ENCODE measurements at regions not wholly inside any gene's neighbourhood (a gene's known extent, or its start where the extent isn't known, plus 50 kb on each side); places are given as distances from the start of the nearest gene placed in this dataset.

DNA sequence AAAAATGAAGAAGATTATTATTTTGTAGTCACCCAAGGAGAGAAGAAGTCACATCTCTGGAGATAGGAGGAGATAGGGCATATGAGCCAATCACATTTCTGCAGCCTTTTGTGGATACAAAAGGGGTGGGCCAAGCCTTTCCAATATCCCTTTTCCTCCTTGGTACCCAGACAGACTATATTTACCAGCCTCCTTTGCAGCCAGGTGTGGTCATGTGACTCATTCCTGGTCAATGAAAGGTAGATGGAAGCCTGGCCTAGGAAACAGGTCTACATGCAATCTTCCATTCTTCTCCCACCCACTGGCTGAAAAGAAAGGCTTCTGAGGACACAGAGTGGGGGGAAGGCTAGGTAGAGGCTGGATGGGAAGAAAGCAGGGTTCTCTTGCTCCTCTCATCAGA lies 58.1 kb upstream of the ERG start:
- ATAC-seq: no peak

- no peak for ATAC-seq
Measured at GRCh38 chr21:38561205-38561604, 62.9 kb upstream of the ERG start.

DNA sequence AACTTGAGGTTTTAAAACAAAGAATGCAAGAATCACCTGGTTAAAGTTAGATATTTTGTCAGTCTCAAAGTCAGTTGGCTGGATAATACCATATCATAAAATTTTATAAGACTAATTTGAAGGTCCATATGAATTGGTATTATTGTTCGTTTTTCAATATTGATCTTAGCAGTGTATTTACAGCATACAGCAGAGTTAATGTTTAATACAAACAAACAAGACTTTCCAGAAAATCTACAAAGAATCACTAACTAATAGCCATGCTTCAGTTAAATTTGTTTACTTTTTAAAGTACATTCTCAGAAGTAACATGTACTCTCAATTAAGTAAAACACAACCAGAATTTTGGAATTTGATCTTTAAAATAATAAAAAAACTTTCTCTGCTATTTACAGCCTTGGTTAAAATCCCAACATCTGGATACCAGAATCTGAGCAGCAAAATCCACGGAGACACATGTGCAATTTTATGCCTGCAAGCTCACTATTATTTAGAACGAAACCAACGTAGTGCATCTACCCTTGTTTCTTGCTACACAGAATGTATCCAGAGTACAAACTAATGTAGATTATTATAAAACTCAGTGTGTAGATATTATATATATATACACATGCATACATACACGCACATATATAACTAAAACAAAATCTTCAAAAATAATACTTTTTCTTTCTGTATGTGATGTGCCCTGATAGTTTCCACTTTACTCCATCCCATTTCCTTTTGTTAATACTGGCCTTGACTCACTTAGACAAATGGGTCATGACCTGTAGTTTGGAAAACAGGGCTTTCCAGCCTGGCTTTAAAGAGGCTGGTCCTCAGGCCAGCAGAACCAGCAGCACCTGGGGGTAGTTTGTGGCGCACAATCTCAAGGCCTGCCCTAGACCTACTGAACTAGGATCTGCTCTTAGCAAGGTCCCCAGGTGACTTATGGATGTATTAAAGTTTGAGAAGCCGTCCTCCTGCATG lies 63.6 kb upstream of the ERG start:
- ATAC-seq: no peak

DNA sequence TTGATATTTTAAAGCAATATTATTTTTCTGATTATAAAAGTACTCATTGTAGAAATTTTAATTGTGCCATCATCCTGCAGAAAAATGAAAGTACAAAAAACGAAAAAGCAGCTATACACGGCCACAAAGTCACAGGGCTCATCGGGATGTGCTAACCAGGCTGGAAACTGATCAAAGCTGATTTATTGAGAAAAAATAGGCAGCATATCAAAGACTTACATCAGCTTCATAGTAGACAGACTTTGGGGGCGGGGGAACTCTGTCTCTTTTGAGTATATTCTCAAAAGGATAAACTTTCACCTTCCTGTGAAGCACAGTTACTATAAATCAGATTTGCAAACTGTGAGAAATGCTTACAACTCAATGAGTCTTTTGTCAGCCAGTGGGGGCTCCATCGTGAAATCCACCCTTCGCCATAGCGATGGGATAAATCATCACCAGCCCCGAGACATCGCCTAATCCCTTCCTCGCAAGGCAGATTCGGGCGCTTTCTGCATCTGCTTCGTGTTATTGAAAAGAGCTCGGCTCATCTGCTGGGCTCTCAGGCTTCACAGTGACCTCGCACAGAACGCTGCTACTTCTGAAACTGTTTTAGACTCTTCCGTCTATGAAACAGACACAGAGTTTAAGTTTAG lies 69.2 kb upstream of the ERG start:
- ATAC-seq: no peak

DNA sequence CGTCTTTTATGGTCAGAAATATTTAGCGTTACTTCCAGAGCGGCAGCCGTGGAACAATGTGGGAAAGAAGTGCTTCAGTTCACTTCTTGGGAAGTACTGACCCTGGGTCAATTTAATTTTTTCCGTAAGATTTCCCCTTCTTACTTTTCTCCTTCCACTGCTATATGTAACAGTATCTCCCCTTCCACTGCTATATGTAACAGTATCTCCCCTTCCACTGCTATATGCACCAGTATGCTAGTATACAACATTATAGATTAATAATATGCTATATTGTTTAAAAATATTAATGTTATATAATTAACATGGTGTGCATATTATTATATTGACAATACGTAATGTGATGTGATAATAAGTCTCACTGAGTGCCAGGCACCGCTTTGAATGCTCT lies 69.7 kb upstream of the ERG start:
- ATAC-seq: no peak

GRCh38 chr21:38569733-38570132 lies 71.5 kb upstream of the ERG start:
- ATAC-seq: no peak

- no peak for ATAC-seq
Measured at GRCh38 chr21:38570596-38570995, 72.3 kb upstream of the ERG start.

DNA sequence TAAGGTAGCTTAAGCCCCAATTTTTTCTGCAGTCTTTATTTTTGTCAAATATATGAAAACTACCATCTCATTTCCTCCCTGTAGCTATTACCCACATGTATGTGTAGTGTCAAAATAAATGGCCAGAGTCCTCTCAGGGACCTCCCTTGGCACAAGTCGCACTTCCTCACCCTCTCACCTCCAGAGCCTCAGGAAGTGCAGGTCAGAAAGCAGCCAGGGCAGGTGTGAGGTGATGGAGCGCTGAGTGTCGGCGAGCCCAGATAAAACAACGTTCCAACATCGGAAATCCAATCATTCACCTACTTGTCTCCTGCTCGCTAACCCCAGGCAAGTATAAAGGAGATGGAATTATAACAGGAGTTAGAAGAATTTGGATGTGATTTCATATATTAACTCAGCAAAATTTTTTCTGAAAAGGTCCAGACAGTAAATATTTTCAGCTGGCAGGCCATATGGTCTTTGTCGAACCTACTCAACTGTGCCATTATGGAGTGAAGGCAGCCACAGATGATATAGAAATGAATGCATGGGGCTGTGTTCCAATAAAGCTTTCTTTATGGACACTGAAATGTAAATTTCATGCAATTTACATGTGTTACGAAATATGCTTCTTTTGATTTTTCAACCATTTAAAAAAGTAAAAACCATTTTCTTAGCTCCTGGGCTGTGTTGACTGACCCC lies 76.8 kb upstream of the ERG start:
- ATAC-seq: no peak

GRCh38 chr21:38577887-38578286 lies 79.6 kb upstream of the ERG start:
- no peak for ATAC-seq

- no peak for ATAC-seq
Measured at GRCh38 chr21:38590449-38591217, 92.4 kb upstream of the ERG start.

GRCh38 chr21:38591218-38591537 lies 92.9 kb upstream of the ERG start:
- ATAC-seq: no peak

GRCh38 chr21:38596264-38597042 lies 98.2 kb upstream of the ERG start:
- ATAC-seq: no peak

DNA sequence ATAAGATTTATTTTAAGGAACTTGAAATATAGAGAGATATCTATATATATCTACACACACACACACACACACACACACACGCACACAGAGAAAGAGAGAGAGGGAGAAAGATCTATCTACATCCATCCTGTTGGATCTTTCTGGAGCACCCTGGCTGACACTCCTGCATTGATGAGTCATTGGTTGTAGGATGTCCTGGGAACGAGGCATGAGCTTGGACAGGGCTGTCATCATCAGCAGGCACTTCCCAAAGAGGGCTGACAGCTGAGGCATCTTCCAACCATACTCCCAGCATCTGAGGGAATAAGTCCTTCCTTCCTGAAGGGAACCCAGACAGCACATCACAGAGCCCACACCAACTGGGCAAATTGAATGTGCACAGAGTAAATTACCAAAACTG lies 99.1 kb upstream of the ERG start:
- ATAC-seq: no peak

DNA sequence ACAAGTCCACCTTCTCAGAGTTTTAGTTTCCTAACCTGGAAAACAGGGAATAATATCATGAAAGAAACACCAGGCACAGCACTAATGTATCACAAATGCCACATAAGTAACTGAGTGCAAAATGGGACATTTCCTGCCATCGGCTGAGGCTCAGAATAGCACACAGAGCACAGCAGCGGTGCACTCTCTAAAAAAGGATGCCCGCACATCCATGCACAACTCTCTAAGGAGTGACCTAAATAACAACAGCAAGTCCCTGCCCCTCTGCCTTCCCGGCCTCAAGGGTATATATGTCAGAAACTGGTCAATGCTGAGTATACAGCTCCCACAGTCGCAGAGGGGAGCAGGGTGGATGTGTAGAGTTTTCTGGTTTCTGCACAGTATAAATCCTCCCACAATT lies 100.1 kb upstream of the ERG start:
- ATAC-seq: no peak

DNA sequence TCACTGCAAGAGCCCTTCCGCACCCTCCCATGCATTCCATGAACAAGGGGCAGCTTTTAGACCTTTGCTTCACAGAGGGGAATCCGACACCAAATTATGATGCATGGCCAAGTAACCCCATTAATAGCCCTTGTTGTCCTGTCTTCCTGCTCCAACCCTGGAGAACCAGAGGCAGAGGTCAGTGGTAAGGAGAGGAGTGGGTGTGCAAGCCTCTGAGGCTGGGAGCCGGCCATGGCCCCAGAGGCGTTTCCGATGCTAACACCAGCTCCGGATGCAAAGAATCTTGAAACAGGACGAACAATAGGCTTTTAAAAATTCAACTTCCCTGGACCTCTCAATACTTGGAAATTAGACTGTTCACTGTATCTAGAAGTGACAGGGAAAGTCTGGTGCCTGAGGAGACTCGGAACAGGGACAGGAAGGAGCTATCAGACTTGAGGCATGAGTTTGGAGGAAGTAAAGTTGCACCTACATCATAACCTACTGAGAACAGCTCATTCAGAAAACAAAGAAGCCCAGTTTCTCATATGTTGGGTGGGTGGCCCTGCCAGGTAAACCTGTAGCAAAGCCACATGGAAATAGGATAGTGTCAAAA lies 101.2 kb upstream of the ERG start:
- no peak for ATAC-seq

- no peak for ATAC-seq
Measured at GRCh38 chr21:38600106-38600505, 101.8 kb upstream of the ERG start.

DNA sequence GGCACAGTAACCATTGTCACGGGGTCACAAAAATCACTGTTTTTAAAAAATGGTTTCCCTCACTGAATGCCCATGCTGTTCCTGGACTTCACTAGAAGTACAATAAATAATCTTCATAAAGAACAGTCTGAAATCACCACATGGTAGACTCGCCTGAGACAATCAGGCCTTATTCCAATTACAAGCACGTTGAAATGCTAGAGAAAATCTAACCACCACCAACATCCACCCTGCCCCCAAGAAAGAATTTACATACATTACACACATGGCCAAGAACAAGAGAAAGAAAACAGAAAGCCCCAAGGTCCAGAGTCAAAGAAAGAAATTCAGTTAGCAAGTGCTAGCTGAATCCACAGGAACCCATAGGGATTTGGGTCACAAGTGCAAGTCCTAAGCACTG lies 107.0 kb upstream of the ERG start:
- no peak for ATAC-seq

GRCh38 chr21:38609580-38609979 lies 111.3 kb upstream of the ERG start:
- no peak for ATAC-seq

- ATAC-seq: no peak
Measured at GRCh38 chr21:38610623-38611251, 112.5 kb upstream of the ERG start.

GRCh38 chr21:38611277-38611676 lies 113.0 kb upstream of the ERG start:
- no peak for ATAC-seq

GRCh38 chr21:38613686-38614085 lies 115.4 kb upstream of the ERG start:
- no peak for ATAC-seq

All from activated CD4-positive, CD25-positive, alpha-beta regulatory T cell treated with anti-CD3 and anti-CD28 coated beads, Interleukin-2, amount 50 U/mL, for 24 hours (primary cell).